Adrenal gland (tissue), 9 donors: ENCODE measurements at regions not wholly inside any gene's neighbourhood (a gene's known extent, or its start where the extent isn't known, plus 50 kb on each side); places are given as distances from the start of the nearest gene placed in this dataset.

Source experiments
- DNase-seq, 7 donors: peaks; one replicate each; pipeline ENCODE4 v3.0.0-alpha.2; 2019 to 2020
- H3K27ac ChIP-seq, 5 donors: fragments of 200-600 bp; sonication (generic) in 4 of 5; 1 replicate in 3 of 5; 2 replicates in 2 of 5; pipeline versions ENCODE4 v1.5.1 to v1.8.0; 2016 to 2020; ENCODE audit warnings: mild to moderate bottlenecking in 1 of 5
- H3K27me3 ChIP-seq: fragments of 200-600 bp; 2 replicates; pipeline ENCODE4 v1.8.0; 2021
- H3K36me3 ChIP-seq, 2 donors: fragments of 200-600 bp; replicated peaks in 1 of 2; 1 replicate in 1 of 2; 2 replicates in 1 of 2; pipeline versions ENCODE4 v1.5.1 to v1.8.0; 2018 to 2022
- H3K4me1 ChIP-seq, 2 donors: fragments of 200-600 bp; replicated peaks in 1 of 2; 1 replicate in 1 of 2; 2 replicates in 1 of 2; pipeline versions ENCODE4 v1.5.1 to v1.8.0; 2018 to 2021
- H3K4me3 ChIP-seq, 4 donors: fragments of 200-600 bp; sonication (generic) in 3 of 4; one replicate each; pipeline ENCODE4 v1.5.1; 2016 to 2018
- H3K9me3 ChIP-seq, 3 donors: fragments of 200-600 bp; sonication (generic) in 1 of 3; replicated peaks in 1 of 3; 1 replicate in 2 of 3; 2 replicates in 1 of 3; pipeline versions ENCODE4 v1.5.1 to v1.8.0; 2016 to 2021
- CTCF ChIP-seq, 6 experiments: fragments of 450-650 bp in 4 of 6; fragments of 200-600 bp in 2 of 6; sonication (generic) in 1 of 6; IDR thresholded peaks; 1 replicate in 5 of 6; 2 replicates in 1 of 6; pipeline versions ENCODE4 v1.5.1 to v1.8.0; 2016 to 2021; ENCODE audit warnings: antibody characterized with exemption in 6 of 6, mild to moderate bottlenecking in 2 of 6, moderate library complexity in 1 of 6
- POLR2A ChIP-seq, 2 donors: fragments of 450-650 bp; IDR thresholded peaks; one replicate each; pipeline ENCODE4 v1.6.1; 2017; ENCODE audit warnings: antibody characterized with exemption in 2 of 2, mild to moderate bottlenecking in 2 of 2, moderate library complexity in 1 of 2
- WGBS, 4 donors: extraction: QIAGEN DNeasy Blood & Tissue Kit in 2 of 4; methylation state at CpG; one replicate each; pipeline versions ENCODE4 v1.1.5 to v1.1.7; 2013 to 2017; 5-methylcytosine and 5-hydroxymethylcytosine counted together
- intact Hi-C, 2 donors: fragments of 100-400 bp; cut with DNase I; formaldehyde crosslinking; loops; one replicate each; pipeline versions ENCODE4 v1.14.1 to v1.15.0; 2022 to 2023
- donor health status: healthy with polysubstance abuse.
- donor health status: Bipolar disorder and iron deficiency.
- donor health status: DM: yes; HTN: yes; CAD: no.
- donor health status: DM: no; HTN: no; CAD: no.
- donor health status: DM: no; HTN: no; CAD: no.

- no peak overlapping the region for H3K4me3 ChIP-seq
- H3K4me1 ChIP-seq = peaks cover 0 to 1% of the 10 kb centered on the region in 2 donors
- 39 to 100% (median 97%) methylated on average over 1 of the region's 1 CpG for WGBS, 4 donors
- no peaks in the 10 kb centered on the region for H3K9me3 ChIP-seq
- no peak overlapping the region for H3K27ac ChIP-seq
- DNase-seq = no peak
- H3K36me3 ChIP-seq = no peaks in the 10 kb centered on the region
- no peak for TF ChIP-seq CTCF (IDR thresholded peaks at IDR 0.05)
- TF ChIP-seq POLR2A (IDR thresholded peaks at IDR 0.05) = no peak
- no peaks in the 10 kb centered on the region for H3K27me3 ChIP-seq
- intact Hi-C loops = no loop called here
Observed at GRCh38 chr5:143466632-143467031, 63.1 kb upstream of the NR3C1 start.

- H3K9me3 ChIP-seq = no peaks in the 10 kb centered on the region
- H3K27me3 ChIP-seq = no peaks in the 10 kb centered on the region
- intact Hi-C loops = no loop called here
- peak in 1 of 7 donors; percentile 17 for DNase-seq
- H3K4me1 ChIP-seq = no peaks in the 10 kb centered on the region
- no peak overlapping the region for H3K27ac ChIP-seq
- WGBS, 4 donors = 24 to 68% (median 54%) methylated on average over 1 of the region's 1 CpG
- no peak overlapping the region for H3K4me3 ChIP-seq
- no peaks in the 10 kb centered on the region for H3K36me3 ChIP-seq
- TF ChIP-seq POLR2A (IDR thresholded peaks at IDR 0.05) = no peak
- no peak for TF ChIP-seq CTCF (IDR thresholded peaks at IDR 0.05)
Observed at GRCh38 chr5:143464723-143465490, 61.4 kb upstream of the NR3C1 start.

GRCh38 chr5:143462431-143462830 is 58.9 kb upstream of the NR3C1 start:
- Histone ChIP-seq H3K36me3 (no peaks in the 10 kb centered on the region), H3K27me3 (no peaks in the 10 kb centered on the region), H3K9me3 (no peaks in the 10 kb centered on the region), H3K4me1 (no peaks in the 10 kb centered on the region), H3K4me3 (no peak overlapping the region), H3K27ac (no peak overlapping the region)
- TF ChIP-seq POLR2A (IDR thresholded peaks at IDR 0.05) (no peak), CTCF (IDR thresholded peaks at IDR 0.05) (no peak)
- DNase-seq = no peak
- intact Hi-C loops = no loop called here

DNA sequence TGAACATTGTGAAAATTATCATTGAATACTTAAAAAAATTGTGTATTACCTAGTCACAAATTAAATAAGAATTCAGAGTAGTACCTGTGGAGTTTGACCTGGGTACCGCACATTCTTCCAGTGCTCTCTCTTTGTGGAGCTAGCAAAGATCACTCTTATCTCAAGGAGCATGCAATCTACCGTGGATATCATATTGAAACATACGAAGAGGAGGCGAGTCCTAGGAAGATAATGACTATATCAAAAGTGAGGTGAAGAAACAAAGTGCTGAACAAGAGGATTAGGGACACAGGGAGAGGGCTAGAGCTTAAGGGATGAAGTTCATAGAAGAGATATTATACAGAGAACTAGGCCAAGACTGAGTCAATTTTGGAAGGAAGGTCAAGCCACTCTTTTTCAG is 55.9 kb upstream of the NR3C1 start:
- Histone ChIP-seq H3K27me3 (no peaks in the 10 kb centered on the region), H3K4me1 (no peaks in the 10 kb centered on the region), H3K4me3 (no peak overlapping the region), H3K9me3 (no peaks in the 10 kb centered on the region), H3K27ac (no peak overlapping the region), H3K36me3 (no peaks in the 10 kb centered on the region)
- TF ChIP-seq POLR2A (IDR thresholded peaks at IDR 0.05) = no peak
- TF ChIP-seq CTCF (IDR thresholded peaks at IDR 0.05) = no peak
- intact Hi-C loops = no loop called here
- 95 to 97% (median 96%) methylated on average over 4 of the region's 4 CpGs for WGBS, 4 donors
- no peak for DNase-seq
